LNCaP clone FGC (cell line): ENCODE measurements at regions not wholly inside any gene's neighbourhood (a gene's known extent, or its start where the extent isn't known, plus 50 kb on each side); places are given as distances from the start of the nearest gene placed in this dataset.

Experiments used
- DNase-seq: peaks from one replicate; pipeline ENCODE4 v3.0.0-alpha.2; 2011; ENCODE audit warnings: low read depth
- H3K4me3 ChIP-seq: 2 replicates; pipeline ENCODE4 v1.5.1; 2011; ENCODE audit warnings: mild to moderate bottlenecking, low read depth, low read length, control low read depth
- CTCF ChIP-seq: IDR thresholded peaks from 2 replicates; pipeline ENCODE4 v1.5.1; 2012; ENCODE audit warnings: mild to moderate bottlenecking; ENCODE audit not compliant: control insufficient read depth, insufficient read depth; ENCODE audit errors: extremely low read depth

- no peak for TF ChIP-seq CTCF
- no peak overlapping the region for H3K4me3 ChIP-seq
- DNase-seq, result no peak
Measured at GRCh38 chr18:73286584-73286983, 418.8 kb upstream of the NETO1 start.

GRCh38 chr18:73283788-73284187 lies 416.0 kb upstream of the NETO1 start:
- no peak for DNase-seq
- no peak overlapping the region for H3K4me3 ChIP-seq
- no peak for TF ChIP-seq CTCF

- H3K4me3 ChIP-seq, result no peak overlapping the region
- DNase-seq, result no peak
- no peak for TF ChIP-seq CTCF
Measured at GRCh38 chr18:73283032-73283431, 415.2 kb upstream of the NETO1 start.

- no peak for DNase-seq
- H3K4me3 ChIP-seq, result no peak overlapping the region
- TF ChIP-seq CTCF, result no peak
Measured at GRCh38 chr18:73279498-73279897, 411.7 kb upstream of the NETO1 start.

GRCh38 chr18:73274812-73275621 lies 407.2 kb upstream of the NETO1 start:
- DNase-seq, result no peak

GRCh38 chr18:73270920-73271634 lies 403.3 kb upstream of the NETO1 start:
- no peak overlapping the region for H3K4me3 ChIP-seq
- TF ChIP-seq CTCF, result no peak
- no peak for DNase-seq

More at GRCh38 chr18:73274812-73275621, 407.2 kb upstream of the NETO1 start:
- TF ChIP-seq CTCF, result no peak
- no peak overlapping the region for H3K4me3 ChIP-seq

GRCh38 chr18:73264562-73264921 lies 396.8 kb upstream of the NETO1 start:
- H3K4me3 ChIP-seq, result no peak overlapping the region
- no peak for TF ChIP-seq CTCF
- no peak for DNase-seq
